HG03108 (cell line): ENCODE measurements at regions not wholly inside any gene's neighbourhood (a gene's known extent, or its start where the extent isn't known, plus 50 kb on each side); places are given as distances from the start of the nearest gene placed in this dataset.

Experiments used
- ATAC-seq: cut with Tn5 transposase; IDR thresholded peaks from one replicate; pipeline ENCODE4 v1.9.1; 2021; ENCODE audit warnings: moderate library complexity; ENCODE audit not compliant: unreplicated experiment

DNA sequence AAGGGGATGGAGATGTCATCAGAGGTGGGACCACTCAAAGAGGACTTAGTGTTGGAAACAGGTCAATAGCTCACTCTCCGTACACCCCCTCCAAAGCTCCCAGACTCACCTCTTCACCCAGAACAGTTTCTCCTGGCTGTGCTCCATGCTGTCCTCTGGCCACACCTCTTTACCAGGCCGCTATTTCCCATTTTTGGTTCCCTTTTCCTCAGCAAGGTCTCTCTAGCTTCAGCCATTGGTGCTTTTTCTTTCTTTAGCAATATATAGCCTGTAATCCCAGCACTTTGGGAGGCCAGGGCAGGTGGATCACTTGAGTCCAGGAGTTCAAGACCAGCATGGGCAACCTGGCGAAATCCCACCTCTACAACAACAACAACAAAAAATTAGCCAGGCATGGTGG lies 123.6 kb upstream of the SMAD3 start:
- no peak for ATAC-seq

DNA sequence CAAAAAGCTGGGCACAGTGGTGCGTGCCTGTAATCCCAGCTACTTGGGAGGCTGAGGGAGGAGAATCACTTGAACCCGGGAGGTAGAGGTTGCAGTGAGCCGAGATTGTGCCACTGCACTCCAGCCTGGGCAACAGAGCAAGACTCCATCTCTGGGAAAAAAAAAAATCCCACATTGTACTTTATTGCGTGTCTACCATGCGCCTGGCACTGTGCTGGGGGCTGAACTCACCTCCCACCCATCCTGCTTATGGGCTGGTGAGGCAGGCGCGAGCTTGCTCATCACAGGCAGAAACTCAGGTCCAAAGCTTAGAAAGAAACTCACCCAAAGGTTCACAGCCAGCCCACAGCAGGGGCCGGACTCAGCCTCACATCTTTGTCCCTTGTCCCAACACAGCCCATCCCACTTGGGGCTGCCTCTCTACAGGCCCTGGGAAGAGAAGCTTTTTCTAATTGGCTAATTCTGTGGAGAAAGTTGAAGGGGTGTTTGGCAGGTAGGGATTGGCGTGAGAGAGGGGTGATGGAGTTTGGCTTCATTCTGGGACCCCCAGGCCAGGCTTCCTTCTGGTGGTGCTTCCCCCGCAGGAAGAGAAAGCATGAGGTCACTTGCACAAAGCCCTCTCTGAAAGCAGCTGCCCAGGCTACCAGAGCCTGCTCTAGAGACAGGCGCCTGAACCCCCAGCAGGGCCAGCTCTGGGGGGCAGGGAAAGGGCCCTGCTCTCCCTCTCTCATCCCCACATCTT lies 122.6 kb upstream of the SMAD3 start:
- ATAC-seq = no peak

DNA sequence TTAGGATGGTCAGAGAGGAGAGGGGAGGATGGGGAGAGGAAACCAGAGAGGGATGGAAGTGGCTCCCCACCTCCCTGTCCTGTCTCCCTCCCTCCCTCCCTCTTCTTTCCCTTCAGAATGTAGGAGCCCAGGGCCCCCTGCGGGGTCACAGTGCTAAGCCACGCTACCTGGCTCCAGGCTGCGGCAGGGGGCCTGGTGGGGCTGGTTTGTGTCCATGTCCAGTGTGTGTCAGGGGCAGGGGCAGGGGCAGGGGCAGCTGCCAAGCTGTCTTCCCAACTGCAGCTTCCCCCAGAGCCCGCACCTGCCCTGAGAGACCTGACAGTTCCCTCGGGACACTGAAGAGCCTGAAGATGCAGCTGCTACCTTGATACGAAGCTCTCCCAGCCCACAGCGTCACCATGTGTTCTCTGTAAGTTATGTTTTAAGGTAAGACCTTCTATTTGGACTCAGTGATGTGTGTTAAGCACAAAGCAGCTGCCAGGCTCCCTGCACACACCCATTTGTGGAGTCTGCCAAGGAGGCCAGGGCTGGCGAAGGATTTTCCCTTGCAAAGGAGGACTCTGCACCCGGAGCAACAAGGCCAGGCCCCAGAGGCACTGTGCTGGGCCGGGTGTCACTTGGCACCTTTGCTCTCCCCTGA lies 121.8 kb upstream of the SMAD3 start:
- no peak for ATAC-seq

DNA sequence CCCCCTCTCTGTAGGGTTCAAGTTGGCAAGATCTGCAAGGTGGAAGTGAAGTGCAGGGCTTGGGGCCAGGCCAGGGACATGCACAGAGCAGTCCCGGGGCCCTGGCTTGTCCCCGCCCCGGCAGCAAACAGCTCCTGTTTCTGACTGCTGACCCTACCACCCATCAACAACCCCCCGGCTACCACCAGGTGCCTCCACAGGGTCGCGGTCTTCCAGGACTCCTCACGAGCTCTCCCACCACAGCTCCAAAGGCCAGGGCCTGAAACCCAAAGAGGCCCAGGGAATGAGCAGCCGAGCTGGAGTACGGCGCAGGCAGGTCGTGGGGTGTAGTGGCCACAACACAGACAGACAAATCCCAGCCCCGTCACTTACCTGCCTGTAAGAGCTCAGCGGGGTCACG lies 121.3 kb upstream of the SMAD3 start:
- no peak for ATAC-seq

DNA sequence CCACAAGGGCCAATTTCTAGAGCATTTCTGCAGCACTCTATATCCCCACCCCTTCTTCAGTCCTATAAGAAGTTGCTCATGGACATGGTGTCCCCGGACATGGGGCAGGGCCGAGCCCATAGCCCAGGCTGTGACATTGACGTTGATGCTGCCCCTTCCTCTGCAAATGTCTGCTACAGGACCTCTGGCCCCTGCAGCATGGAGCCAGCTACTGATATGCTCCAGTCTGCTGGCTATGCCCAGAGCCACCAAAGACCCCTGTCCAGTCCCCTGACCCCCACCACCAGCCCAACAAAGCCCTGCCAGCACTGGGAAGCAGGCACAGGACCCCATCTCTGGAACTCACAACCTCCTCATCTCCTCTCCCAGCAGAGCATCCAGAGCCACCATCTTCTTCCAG lies 120.1 kb upstream of the SMAD3 start:
- ATAC-seq = no peak

DNA sequence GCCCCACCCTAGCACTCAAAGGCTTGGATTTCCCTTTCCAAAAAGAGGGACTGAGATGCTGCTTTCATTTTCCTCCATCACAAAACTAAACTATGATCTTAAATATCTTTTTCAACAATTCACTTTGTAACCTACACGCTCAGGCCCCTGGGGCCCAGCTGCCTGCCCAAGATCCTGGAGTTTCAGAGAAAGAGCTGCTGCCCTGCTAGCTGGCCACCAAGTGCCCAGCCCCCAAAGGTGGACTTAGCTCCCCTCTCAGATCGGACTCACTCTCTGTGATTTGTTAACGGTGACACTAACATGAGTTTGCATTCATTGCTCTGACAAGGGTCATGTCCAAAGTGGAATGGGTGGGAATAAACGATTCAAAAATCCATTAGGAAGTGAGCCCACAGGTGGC lies 119.6 kb upstream of the SMAD3 start:
- ATAC-seq = no peak

DNA sequence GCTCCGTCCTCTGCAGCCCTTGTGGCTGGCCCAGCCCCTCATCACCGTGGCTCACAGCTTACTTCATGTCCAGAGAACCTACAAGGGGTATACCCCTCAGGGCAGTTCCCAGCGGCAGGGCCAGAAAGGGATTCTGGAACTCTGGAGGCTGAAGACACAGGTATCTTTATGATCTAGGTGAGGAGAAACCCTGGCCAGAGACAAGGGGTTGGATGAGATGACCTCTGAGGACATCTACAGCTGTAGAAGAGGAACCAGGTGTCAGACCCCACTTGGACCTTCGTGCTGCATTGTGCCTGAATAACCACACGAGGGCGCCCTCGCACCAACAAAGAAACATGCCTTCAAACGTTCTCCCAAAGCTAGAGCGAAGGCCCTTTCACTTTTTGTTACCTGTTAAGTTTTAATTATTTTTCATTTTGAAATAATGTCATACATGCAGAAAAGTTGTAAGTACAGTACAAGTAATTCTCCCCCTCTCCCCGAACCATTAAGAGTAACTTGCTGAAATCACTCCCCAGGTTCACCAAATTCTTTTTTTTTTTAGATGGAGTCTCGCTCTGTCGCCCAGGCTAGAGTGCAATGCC lies 118.7 kb upstream of the SMAD3 start:
- no peak for ATAC-seq

DNA sequence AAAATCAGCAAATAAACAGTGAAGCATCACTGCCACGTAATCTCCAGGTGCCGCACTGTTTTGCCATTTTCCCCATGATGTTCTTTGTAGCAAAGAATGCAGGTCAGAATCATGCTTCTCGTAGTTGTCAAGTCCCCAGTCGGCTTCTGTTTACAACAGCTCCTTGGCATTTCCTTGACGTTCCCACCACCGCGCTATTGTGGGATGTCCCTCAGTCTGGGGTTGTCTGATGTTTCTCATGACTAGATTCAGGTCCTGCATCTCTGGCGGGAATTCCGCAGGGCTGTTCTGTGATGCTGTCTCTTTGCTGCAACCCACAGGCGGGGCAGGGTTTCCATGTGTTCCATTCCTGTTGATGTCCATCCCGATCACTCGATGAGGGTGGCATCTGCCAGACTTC lies 117.9 kb upstream of the SMAD3 start:
- no peak for ATAC-seq

DNA sequence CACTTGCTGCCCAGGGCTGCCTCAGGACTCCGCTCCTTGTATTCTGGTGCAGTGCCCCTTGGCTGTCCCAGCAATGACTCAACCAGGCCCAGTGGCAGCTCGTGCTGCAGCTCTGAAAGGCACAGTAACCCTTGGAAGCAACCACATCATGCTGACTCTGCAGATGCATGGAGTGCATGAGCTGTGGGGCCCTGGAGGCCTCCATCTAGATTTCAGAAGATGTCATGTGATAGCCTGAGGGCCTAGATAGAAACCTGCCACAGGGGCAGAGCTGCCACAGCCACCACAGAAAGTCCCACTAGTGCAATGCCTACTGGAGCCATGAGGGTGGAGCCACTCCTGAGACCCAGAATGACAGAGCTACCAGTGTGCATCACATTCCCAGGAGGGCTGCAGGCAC lies 117.1 kb upstream of the SMAD3 start:
- ATAC-seq = no peak

DNA sequence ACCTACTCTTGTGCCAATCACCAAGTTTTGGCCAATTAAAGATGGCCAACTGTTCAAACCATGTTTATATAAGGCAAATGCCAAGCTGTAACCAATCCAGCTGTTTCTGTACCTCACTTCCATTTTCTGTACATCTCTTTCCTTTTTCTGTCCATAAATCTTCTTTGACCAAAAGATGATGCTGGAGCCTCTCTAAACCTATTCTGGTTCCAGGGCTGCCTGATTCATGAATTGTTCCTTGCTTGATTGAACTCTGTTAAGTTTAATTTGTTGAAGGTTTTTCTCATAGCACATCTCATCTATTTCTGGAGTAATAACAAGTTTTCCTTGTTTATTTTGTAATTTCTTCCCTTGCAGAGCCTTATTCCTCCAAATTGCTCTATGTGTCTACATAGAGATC lies 115.3 kb upstream of the SMAD3 start:
- ATAC-seq = no peak

DNA sequence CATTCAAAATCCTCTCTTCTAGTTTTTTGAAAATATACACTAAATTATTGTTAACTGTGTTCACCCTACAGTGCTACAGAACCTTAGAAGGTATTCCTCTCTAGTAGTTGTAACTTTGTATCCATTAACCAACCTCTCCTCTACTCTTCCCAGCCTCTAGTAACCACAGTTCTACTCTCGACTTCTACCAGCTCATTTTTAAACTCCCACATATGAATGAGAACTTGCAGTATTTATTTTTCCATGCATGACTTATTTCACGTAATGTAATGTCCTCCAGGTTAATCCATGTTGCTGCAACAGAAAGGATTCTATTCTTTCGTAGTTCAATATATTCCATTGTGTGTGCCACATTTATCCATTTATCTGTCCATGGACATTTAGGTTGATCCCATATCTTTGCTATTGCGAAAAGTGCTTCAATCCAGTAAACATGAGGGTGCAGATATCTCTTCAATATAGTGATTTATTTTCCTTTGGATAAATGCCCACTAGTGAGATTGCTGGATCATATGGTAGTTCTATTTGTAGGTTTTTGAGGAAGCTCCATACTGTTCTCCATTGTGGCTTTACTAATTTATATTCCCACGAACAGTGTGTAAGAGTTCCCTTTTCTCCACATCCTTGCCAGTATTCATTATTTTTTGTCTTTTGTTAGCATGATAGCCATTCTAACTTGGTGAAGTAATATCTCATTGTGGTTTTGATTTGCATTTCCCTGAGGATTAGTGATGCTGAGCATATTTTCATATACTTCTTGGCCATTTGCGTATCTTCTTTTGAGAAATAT lies 113.7 kb upstream of the SMAD3 start:
- no peak for ATAC-seq

DNA sequence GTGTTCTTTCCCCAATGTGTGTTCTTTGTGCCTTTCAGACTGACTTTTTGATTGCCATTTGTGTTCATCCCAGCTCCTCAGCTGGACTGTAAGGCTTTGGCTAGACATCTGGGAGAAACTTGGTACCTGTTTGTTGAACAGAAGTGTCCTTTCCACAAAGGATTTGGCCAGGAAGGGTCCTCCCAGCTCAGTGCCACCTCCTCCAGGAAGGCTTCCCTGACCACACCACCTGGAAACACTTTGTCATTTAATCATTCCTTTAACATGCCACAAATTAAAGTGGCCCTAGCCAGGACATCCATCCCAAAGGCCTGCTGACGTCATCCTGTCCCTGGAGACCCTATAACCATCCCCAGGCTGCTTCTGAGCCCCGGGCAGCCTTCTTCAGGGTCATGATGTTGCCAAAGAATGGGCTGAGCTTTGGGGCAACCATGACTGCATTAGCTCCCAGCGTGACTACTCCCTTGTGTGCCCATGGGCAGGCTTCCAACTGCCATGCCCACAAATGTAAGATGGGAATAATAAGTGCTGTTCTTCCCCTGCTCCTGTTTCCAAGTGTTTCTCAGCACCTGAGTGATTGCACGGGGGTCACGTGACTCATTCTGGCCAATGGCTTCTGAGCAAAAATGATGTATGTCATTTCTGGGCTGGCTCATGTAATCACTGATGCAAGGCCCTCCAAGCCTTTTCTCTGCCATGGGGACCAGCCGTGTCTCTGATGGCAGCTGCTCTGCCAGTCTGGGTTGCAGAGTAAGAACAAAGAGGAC lies 112.5 kb upstream of the SMAD3 start:
- ATAC-seq = no peak

DNA sequence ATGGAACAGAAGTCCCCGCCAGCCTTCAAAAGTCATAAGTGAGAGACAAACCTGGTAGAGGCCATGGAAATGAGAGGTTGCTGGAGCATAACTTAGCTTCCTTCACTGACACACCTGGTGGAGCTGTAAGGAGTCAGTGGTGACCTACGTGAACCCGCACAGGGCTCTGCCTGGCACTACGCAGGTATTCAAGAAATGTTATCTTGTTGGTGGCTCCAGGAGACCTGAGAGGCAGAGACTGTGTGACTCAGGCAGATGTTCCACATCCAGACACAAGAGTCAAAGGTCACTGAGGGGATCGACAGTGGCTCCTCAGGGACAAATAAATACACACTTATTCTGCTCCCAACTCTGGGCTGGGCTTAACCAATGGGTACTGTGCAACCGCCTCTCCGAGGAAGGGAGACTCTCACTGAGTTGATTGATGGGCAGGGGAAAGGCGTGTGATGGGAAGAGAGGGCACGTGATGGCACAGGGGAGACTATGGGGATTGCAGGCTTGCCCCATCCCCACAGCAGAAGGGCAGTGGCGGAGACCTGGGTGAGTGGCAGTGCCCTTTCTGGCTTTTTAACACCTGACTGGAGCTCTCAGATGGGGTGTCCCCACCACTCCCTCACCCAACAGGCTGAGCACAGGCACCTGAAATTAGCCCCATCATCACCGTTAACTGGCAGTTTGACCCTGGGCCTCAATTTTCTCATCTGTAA lies 111.7 kb upstream of the SMAD3 start:
- no peak for ATAC-seq

DNA sequence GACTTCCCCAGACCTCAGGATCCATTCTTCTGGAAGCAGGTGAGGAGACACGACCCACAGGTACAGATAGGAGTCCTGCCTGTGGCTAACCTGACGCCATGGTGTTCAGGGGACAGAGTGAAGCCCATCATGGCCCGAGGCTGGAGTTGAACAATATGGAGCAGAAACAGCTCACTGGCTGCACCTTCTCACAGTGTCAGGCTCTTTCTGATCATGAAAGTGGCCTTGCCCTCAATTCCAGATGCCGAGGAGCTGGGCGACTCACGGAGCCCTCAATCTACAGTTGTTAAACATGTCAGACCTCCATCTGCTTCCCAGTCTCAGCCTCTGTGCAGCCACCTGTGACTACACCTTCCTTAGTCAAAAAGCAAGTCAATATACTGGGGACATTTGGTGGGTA lies 110.8 kb upstream of the SMAD3 start:
- ATAC-seq = no peak

DNA sequence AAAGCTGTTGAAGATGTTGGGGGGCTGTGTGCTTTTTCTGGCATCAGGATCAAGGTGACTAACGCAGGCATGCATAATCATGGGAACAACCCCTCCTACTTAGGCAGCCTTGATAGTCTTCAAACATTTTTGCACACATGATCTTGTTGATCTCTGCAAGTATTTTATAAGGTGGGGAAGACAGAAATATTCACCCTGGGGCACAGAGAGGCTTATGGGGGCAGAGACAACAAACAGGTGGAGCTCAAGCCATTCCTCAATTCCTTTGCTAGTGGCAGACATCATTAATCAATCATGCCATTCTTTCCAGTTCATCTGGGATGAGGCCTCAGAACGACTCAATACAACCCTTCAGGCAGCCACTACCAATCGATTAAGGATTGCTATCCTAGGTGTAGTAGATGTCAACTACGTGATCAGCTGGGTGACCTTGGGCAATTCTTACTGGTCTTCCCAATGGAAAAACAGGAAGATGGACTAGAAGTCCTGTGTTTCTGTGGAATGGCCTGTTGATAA lies 110.3 kb upstream of the SMAD3 start:
- no peak for ATAC-seq

DNA sequence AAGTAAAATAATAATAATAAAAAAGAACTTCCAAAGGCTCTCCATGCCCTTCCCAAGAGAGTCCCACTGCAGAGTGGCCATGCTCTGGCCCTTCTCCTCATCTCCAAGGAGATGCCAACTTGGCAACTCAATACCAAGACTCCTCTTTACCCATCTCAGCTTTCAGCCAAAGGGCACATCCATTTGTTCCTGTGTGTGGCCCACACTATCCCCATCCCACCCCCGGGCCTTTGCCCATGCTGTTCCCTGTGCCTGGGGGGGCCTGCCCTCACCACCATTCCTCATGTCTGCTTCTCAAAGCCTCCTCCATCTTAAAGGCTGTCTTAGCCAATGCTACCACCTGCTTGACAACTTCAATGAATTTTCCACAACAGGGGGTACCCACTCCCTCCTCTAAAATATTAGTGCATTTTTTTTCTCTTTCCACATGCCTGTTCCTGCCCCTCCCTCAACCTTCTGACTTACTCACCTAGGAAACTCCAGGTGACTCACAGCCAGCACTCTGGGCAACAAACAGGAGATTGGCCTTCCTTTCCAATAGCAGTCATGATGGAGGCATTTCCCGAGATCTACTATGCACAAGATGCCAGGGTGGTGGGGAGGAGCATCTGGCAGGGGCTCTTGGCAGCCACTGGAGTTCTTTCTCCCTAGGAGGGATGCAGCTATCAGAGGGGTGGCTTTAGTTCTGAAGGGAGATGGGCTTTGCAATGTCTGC lies 109.4 kb upstream of the SMAD3 start:
- no peak for ATAC-seq

DNA sequence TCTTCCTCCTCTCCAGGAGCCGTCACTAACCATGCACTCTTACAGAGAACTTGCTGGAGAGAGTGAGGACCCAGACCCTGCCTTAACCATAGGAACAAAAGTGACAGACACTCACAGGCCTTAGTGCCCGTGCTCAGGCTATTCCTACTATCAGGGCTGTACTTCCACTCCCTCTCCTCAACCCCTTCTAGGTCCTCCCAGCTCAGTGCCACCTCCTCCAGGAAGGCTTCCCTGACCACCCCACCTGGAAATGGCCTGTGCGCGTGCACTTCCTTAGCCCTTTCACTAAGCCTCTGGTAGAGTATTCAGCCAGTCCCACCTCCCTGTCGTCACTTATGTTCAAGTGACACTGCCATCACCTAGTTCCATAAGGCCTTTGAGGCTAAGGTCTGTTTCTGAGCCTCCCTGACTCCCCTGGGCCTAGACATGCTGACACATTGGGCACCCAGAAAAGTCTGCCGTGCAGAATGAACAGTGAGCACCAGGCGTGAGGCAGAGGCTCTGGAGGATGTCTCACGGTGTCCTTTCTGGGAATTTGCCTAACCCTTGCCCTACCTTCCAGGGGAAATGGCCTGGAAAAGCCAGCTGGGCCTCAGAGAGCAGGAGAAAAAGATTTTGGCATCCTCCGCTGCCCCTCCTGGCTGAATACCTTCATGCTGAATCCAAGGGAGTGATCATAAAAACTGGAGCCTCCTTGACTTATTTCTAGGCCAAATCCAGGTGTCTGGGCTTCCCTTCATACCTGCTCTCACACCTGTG lies 108.6 kb upstream of the SMAD3 start:
- ATAC-seq = no peak

DNA sequence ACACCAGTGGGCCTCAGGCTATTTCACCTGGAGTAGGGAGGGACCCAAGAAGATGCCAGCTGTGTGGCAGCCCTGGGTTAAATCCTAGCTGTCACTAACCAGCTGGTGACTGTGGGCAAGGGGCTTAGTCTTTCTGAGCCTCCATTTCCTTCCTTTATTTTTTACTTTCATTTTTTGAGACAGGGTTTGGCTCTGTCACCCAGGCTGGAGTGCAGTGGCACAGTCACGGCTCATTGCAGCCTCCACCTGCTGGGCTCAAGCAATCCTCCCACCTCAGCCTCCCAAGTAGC lies 108.0 kb upstream of the SMAD3 start:
- no peak for ATAC-seq

DNA sequence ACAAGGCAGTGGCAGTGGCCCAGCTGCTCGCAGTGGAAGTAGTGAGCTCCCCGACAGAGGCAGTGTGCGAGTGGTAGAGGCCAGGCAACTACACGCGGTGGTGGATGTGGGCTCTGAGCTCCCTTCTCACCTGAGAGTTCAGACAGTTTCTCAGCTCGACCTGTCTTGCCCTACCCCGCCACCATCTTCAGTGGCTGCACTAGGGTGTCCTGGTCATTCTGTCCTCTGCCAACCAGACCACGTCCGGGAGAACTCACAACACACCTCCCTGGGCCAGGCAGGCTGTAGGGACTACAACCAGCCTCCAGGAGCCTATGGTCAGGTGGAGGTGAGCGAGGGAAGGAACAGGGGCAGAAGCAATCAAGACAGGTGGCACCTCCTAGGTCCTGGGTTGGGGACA lies 106.3 kb upstream of the SMAD3 start:
- no peak for ATAC-seq
